ENCODE measurements at regions not wholly inside any gene's neighbourhood (a gene's known extent, or its start where the extent isn't known, plus 50 kb on each side); places are given as distances from the start of the nearest gene placed in this dataset.

DNA sequence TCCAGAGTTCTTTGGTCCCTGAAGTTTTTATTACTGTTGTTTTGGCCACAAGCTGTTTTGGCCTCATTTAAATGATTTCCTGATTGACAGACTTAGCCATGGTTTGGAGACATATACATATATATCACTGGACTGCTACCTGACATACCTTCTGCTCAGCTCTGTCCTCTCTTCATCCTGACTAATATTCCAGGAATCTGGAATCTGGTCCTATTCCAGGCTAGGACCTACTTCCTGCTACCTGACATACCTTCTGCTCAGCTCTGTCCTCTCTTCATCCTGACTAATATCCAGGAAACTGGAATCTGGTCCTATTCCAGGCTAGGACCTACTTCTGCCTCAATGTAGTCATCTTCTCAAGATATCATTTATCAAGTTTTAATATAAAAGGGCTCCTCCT is 724.4 kb upstream of the ROBO1 start:
- DNase-seq (ENCODE audit: low read depth), result no peak

DNA sequence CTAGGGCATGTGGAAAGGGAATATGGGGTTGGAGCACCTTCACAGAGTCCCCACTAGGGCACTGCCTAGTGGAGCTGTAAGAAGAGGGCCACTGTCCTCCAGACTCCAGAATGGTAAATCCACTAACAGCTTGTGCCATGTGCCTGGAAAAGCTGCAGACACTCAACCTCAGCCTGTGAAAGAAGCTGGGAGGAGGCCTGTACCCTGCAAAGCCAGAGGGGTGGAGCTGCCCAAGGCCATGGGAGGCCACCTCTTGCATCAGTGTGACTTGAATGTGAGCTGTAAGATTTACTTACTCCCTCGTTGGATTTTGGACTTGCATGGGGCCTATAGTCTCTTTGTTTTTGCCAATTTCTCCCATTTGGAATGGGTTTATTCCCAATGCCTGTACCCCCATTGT is 705.2 kb upstream of the ROBO1 start:
- DNase-seq (ENCODE audit: low read depth), result no peak

DNA sequence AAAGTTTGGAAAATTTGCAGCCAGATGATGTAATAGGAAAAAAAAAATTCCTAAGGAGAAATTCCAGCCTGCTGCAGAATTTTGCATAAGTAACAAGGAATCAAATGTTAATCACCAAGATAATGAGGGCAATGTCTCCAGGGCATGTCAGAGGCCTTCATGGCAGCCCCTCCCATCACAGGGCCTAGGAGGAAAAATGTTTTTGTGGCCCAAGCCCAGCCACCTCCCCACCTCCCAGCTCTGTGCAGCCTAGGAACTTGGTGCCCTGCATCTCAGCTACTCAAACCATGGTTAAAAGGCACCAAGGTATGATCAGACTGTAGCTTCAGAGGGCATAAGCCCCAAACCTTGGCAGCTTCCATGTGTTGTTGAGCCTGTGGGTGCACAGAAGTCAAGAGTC is 704.7 kb upstream of the ROBO1 start:
- DNase-seq (ENCODE audit: low read depth), result no peak

DNA sequence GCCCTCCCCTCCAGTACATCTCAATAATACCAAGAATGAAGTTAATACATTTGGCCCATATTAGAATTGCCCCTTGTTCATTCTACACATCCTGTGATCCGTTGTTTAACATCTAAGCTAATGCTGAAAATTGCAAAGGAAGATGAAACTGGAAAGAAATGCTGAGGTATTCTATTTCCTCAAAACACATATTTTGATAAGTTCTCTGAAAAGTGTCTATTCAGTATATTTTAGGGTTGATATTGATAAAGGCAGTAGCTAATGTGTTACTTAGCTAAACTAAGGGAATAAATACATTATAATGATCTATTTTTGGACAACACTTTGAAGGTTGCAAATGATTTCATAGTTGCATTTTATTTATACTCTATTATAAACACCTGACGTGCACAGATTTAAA is 702.6 kb upstream of the ROBO1 start:
- DNase-seq (ENCODE audit: low read depth), result no peak

DNA sequence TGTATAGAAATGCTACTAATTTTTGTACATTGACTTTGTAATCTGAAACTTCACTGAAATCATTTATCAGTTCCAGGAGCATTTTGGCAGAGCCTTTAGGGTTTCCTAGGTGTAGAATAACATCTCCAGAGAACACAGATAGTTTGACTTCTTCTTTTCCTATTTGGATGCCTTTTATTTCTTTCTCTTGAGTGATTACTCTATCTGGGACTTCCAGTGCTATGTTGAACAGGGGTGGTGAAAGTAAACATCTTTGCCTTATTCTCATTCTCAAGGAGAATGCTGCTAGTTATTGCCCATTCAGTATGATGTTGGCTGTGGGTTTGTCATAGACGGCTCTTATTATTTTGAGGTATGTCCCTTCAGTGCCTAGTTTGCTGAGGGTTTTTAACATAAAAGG is 697.9 kb upstream of the ROBO1 start:
- DNase-seq (ENCODE audit: low read depth), result no peak

DNA sequence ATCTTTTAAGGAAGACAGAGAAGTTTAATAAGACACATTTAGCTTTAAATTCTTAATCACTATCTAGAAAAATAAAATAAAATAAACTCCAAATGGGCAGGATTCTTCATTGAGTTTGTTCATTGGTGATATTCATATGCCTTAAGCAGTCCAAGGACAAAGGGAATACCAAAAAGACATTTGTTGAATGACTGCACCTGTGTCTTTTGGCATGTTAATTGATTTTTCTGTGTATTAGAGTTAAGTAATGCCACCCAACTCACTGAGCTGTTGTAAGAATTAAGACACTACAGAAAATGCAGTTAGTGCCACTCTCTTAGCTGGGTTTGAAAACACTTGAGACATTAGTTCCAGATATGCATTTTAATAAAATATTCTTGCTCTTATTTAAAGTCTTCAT is 683.6 kb upstream of the ROBO1 start:
- DNase-seq (ENCODE audit: low read depth), result no peak

DNA sequence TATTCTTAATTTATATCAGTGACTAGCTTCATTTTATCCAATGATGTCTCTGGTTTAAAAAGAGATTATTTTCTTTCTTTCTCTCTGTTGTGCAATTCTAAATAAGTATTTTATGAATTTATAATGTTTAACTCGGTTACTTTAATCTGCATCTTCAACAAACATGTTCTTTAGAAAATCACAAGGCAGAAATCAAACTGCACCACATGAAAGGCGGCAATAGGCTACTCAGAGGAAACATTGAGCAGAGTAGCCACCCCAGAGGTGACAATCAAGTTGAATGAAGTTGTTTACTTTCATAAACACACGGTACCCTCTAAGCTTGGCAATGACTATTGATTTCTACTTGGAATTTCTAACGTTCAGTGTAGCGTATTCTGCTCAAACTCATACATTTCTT is 677.8 kb upstream of the ROBO1 start:
- no peak for DNase-seq (ENCODE audit: low read depth)

DNA sequence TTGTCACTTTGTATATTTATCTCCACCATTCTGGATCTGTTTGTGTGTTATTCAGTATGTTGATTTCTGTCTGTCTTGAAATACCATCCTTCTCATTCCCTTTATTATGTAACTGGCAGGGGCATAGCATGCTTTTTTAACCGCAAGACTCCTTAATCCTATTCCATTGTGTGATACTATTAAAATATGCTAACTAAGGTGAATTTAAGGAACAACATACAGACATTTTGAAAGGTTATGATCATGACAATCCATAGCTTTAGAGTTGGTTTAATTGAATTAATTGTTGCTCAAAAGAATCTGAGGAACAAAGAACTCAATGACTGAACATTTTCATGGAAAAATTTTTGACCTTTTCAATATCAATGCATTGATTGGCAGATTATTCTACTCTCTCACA is 677.3 kb upstream of the ROBO1 start:
- no peak for DNase-seq (ENCODE audit: low read depth)

DNA sequence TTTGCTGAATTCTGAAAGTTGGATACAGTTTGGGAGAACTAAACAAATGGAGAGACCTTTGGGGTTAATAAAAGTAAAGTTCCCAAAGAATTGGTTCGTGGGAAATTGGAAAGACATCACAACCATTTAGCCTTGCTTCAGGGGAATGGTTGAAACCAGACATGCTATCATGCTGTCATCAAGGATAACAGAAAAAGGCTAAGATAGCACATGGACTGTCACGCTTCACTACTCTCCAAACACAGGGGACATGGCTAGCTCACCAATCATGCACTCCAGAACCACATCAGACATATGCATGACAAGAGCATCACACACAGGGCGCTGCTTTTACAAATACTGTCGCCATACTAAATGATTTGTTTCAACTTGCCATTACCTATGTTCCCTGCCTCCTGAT is 671.7 kb upstream of the ROBO1 start:
- DNase-seq (ENCODE audit: low read depth), result no peak

DNA sequence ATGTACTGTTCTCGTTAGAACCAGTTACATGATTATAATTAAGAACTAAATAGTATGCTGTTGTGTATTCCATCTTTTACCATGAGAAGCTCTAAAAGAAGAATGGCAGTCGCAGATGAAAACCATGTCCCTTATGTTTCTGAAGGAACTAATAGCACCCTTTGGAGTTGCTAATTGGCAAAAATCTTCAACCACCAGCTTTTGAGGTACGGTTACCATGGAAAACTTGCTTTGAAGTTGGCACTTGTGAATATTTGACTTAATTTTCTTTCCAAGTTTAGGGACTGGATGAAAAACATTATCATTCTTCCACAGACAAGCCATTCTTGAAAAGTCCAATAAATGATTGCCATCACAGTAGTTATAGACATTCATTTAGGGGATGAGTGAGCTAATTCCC is 666.6 kb upstream of the ROBO1 start:
- DNase-seq (ENCODE audit: low read depth), result no peak

DNA sequence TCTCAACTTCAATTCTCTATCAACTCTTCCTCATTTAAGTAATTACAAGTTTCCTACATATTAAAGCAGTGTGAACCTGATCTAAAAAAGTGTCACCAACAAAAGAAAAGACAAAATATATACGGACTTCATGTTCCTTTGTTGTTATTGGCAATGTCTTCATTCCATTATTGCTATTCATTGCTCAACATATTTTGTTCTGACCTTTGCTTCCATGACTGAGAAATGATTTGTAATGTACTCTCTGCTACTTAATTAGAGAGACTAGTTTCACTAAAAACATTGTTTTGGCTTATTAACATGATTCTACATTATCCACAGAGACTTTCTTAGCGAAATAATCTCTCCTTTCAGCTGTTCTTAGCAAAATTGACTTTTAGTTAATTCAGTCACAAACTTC is 657.2 kb upstream of the ROBO1 start:
- no peak for DNase-seq (ENCODE audit: low read depth)

DNA sequence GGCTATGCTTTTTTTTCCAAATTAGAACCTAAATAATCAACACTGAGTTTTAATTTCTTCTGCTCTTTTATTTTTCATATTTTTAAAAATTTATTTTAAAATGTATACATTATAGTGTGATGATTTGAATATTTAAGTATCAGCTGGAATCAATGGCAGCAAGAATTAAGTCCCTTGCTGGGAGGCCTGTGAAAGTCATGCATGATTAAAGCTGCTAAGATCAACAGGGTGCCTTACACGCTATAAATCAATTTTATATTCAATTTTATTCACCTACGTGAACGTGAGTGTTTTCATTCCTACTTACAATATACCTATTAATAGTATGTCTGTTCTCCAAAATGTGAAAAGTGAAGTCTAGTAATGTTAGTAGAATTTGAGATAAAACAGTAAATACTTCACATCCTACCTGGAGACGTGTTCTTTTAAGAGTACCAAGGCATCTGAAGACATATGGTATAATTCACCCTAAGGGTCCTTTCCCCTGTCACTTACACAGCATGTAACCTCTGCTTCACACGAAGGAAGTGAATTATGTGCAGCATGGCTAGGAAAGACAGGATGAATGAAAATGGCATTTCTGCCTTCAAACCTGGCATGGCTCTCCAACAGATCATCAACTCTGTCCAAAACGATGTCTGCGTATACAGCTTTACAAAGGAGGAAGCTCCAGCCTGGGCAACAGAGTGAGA is 640.4 kb upstream of the ROBO1 start:
- no peak for DNase-seq (ENCODE audit: low read depth)

DNA sequence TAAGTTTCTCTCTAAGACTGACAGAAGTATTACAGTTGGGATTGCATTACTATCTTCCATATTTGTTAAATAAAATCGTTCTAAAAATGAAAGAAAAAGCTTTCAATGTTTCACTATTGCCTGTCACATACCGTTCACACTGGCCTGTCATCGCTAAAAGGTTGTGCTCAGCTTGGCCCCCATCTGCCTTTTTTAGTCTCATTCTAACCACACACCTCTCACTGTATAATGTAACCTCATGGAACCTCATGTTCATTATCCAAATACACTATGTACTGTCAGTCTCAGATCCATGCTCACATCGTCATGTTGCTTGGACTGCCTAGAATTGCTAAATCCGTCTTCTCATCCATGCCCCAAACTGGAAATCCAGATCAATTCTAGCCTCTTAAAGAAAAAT is 637.8 kb upstream of the ROBO1 start:
- no peak for DNase-seq (ENCODE audit: low read depth)

DNA sequence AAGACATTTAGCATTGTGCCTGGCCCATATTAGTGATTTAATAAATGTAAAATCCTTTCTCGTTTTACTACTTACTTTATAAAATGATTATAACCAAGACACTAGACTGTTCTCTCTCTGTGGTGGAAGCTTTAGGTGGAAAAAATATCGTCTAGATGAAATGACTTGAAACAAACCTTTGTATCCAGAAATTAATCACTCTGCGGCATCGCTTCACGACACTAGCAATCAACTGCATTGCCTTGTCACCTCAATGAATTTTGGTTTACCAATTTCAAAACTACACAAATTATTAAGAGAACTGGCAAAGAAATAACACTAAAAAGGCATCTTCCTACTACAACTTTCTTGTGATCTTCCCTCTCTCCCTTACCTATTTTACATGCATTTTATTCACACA is 627.2 kb upstream of the ROBO1 start:
- DNase-seq (ENCODE audit: low read depth), result no peak

DNA sequence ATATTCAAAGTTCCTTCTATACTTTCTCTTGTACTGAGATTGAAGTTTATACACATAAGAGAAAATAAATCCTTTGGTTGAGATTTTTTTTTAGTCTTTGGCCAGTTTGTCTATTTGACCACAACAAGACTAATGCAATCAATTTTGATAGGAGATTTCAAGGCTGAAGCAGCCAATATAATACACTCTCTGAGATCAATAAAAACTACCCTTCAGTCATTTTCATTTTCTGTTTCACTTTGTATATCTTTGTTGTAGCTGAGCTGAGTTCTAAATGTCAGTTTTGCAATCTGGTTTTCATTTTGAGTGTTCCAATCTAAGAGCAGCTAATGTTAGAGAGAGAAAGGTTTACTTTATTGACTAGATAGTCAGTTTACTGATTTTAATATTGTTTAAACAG is 623.8 kb upstream of the ROBO1 start:
- no peak for DNase-seq (ENCODE audit: low read depth)

DNA sequence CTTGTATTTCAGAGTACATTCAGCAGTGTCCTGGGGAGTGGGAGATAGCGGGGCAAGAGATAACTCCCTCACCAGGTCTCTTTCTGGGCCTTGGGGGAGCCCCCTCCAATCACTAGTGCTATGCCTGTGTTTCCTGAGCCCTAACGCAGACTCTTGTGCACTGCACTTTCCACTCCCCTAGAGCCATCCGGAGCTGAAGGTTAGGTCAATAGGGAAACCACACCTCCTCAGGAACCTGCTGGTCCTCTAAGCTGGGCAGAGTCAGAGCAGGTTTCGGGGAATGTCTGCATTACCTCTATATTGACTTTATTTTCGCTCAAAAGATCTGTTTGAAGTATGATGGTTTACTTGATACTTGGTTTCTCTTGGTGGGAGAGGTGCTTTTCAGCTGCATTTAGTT is 617.0 kb upstream of the ROBO1 start:
- no peak for DNase-seq (ENCODE audit: low read depth)

DNA sequence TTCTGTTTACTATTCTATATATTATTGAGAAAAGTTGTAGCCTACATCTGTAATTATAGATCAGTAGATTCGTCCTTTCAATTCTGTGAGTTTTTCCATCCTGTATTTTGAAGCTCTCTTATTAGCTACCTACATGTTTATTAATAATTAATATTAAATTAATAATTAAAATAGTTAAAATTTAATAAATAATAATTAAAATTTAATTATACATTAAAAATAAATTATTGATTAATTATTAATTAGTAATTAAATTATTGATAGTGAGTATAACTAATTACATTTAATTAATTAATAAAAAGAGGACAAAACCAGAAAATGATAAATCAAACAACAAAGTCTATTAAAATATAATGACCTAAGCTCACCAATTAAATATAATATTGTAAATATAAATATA is 606.6 kb upstream of the ROBO1 start:
- DNase-seq (ENCODE audit: low read depth), result no peak

DNA sequence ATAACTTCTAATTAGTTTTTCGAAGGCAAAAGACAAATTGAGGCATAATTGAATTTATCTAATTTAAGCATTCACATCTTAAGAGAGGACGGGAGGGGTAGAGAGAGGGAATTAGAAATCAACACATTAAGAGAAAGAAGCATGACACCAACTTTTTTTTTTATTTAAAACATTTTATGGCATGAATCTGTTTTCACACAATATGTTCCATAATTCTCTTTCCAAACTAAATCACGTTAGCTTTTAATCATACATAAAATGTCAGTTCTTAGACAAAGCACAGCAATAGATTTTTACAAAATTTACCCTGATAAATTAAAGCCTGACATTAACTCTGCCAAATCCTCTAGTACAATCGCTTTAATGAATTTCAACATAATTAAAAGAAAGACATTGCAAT is 600.8 kb upstream of the ROBO1 start:
- DNase-seq (ENCODE audit: low read depth), result no peak

DNA sequence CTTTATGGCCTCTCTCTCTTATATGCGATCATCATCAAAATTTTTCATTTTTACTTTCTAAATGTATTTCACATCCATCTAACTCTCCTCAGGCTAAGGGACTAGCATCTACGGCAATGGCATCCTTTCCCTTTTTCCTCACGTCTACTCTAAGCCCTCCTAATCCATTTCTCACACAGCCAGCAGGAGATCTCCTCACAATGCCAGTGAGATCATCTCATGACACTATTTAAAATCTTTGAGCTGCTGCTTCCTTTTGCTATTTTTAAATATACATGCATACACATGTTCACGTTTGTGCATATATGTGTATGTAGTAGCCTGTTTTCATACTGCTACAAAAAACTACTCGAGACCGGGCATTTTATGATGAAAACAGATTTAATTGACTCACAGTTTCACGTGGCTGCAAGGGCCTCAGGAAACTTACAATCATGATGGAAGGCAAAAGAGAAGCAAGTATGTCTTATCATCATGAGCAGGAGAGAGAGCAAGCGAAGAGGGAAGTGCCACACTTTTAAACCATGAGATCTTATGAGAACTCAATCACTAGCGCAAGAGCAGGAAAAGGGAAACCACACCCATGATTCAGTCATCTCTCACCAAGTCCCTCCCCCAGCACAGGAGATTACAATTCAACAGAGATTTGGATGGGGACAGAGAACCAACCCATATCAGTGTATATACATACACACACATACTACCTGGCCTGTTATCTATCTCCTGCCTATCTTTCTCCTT is 599.2 kb upstream of the ROBO1 start:
- no peak for DNase-seq (ENCODE audit: low read depth)

DNA sequence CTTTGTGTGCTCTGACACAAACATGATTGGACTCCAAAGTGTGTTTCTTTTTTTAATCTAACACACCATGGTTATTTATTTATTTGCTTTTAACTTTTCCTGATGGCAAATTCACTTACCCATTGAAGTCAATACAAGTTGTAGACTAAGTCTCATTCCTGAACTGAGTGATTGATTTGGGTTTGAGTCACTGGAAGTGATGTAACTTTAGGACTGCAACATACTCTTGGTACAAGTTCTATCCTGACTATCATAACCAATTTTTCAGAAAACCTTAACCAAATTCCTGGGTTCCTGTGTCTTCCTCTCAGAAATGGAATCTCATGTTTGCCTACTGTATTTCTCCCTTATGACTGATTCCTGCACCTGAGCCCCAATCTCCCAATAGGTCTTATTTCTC is 590.0 kb upstream of the ROBO1 start:
- DNase-seq (ENCODE audit: low read depth), result no peak

DNA sequence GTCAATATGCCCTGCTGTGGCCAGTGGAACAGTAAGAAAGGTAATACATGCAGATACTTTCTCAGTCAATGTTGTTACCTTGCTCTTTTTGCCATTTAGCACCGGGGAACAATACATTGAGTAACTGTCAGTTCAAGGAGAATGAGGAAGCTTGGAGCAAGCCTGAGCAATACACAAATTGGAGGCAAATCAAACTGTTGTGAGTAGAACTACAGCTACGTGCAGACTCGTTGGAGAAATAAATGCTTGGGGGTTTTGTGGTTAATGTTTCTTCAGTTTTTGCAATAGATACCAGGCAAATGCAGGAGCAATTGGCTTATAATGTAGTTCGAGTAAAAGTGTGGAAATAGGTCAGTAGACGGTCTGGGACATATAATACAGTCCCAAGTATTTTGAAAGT is 587.3 kb upstream of the ROBO1 start:
- peak; percentile 3 for DNase-seq (ENCODE audit: low read depth)

DNA sequence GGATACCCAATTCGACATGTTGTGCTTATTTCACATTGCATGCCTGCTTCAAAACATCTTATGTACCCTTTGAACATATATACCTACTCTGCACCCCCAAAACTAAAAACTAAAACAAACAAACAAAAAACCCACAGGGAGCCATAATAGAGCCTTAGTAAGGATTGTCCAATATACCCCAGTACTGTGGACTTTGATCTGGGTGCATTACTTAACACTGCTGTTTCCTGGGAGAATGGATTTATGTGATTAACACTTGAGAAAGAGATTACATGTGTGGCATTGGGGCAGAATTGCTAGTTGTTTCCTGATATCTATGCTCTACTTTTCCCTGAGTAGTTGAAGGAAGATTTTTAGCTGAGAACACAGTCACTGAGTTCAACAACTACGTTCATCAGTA is 583.4 kb upstream of the ROBO1 start:
- DNase-seq (ENCODE audit: low read depth), result no peak

DNA sequence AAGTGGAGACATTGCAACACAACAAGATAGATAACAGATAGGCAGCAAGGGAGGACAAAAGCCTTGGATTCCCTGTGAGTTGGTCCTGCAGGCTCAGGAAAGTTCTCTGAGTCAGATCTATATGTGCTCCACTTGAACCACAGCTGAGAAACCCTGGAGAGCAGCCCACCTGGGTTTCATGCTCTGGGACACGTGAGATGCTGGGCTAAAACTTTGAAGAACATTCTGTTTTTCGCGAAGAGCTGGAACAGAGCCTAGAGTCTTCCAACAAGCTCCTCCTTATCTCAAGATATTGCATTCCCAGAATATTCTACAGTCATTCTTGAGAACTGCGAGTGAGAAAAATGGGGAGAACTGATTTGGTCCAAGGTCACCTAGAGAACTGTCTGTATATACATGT is 583.0 kb upstream of the ROBO1 start:
- DNase-seq (ENCODE audit: low read depth), result no peak

DNA sequence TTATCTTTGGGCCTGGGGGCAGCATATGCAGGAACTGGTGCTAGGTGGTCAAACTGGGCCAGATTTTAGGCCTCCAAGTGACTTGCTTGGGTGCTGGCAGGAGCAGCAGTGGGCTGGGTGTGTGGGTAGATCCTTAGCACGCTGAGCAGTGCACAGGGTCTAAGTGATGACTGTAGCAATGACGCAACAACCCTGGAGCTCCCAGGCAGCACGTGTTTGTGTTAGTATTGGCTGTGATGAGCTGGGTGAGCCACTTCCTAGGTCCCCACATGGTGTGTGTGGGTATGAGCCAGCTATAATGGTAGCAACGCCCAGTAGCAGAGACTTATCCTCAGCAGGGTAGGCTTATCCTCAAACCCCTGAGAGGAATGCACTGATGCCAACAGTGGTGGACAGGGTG is 570.6 kb upstream of the ROBO1 start:
- peak; percentile 2 for DNase-seq (ENCODE audit: low read depth)
